ENCODE measurements at regions not wholly inside any gene's neighbourhood (a gene's known extent, or its start where the extent isn't known, plus 50 kb on each side); places are given as distances from the start of the nearest gene placed in this dataset.

GRCh38 chr7:15967551-15967950 is 281.1 kb upstream of the MEOX2 start:
- Histone ChIP-seq H3K27me3 (ENCODE audit: insufficient read depth, poor library complexity, severe bottlenecking) (no peaks in the 10 kb centered on the region), H3K4me1 (ENCODE audit: insufficient read depth, poor library complexity, severe bottlenecking) (no peaks in the 10 kb centered on the region), H3K27ac (ENCODE audit: poor library complexity, severe bottlenecking) (no peak overlapping the region), H3K9me3 (ENCODE audit: severe bottlenecking) (no peaks in the 10 kb centered on the region), H3K36me3 (ENCODE audit: low read depth) (no peaks in the 10 kb centered on the region), H3K4me3 (ENCODE audit: severe bottlenecking) (no peak overlapping the region)
- DNase-seq (ENCODE audit: low spot score) (no peak), ATAC-seq (ENCODE audit: low read depth) (no peak)
- no peak for TF ChIP-seq CTCF (IDR thresholded peaks at IDR 0.05; ENCODE audit: poor library complexity, severe bottlenecking)

GRCh38 chr7:15967121-15967520 is 280.6 kb upstream of the MEOX2 start:
- TF ChIP-seq CTCF (IDR thresholded peaks at IDR 0.05; ENCODE audit: poor library complexity, severe bottlenecking) = no peak
- Histone ChIP-seq H3K27me3 (ENCODE audit: insufficient read depth, poor library complexity, severe bottlenecking) (no peaks in the 10 kb centered on the region), H3K27ac (ENCODE audit: poor library complexity, severe bottlenecking) (no peak overlapping the region), H3K4me1 (ENCODE audit: insufficient read depth, poor library complexity, severe bottlenecking) (no peaks in the 10 kb centered on the region), H3K36me3 (ENCODE audit: low read depth) (no peaks in the 10 kb centered on the region), H3K9me3 (ENCODE audit: severe bottlenecking) (no peaks in the 10 kb centered on the region), H3K4me3 (ENCODE audit: severe bottlenecking) (no peak overlapping the region)
- no peak for DNase-seq (ENCODE audit: low spot score)
- ATAC-seq (ENCODE audit: low read depth) = no peak

GRCh38 chr7:15963206-15963605 is 276.7 kb upstream of the MEOX2 start:
- no peak for TF ChIP-seq CTCF (IDR thresholded peaks at IDR 0.05; ENCODE audit: poor library complexity, severe bottlenecking)
- no peaks in the 10 kb centered on the region for H3K4me1 ChIP-seq (ENCODE audit: insufficient read depth, poor library complexity, severe bottlenecking)
- no peak overlapping the region for H3K4me3 ChIP-seq (ENCODE audit: severe bottlenecking)
- no peak for DNase-seq (ENCODE audit: low spot score)
- no peak overlapping the region for H3K27ac ChIP-seq (ENCODE audit: poor library complexity, severe bottlenecking)
- no peaks in the 10 kb centered on the region for H3K36me3 ChIP-seq (ENCODE audit: low read depth)
- no peaks in the 10 kb centered on the region for H3K9me3 ChIP-seq (ENCODE audit: severe bottlenecking)
- no peak for ATAC-seq (ENCODE audit: low read depth)
- H3K27me3 ChIP-seq (ENCODE audit: insufficient read depth, poor library complexity, severe bottlenecking) = no peaks in the 10 kb centered on the region

- H3K27ac ChIP-seq (ENCODE audit: poor library complexity, severe bottlenecking) = no peak overlapping the region
- DNase-seq (ENCODE audit: low spot score) (no peak), ATAC-seq (ENCODE audit: low read depth) (no peak)
- H3K4me1 ChIP-seq (ENCODE audit: insufficient read depth, poor library complexity, severe bottlenecking) = no peaks in the 10 kb centered on the region
- no peaks in the 10 kb centered on the region for H3K27me3 ChIP-seq (ENCODE audit: insufficient read depth, poor library complexity, severe bottlenecking)
- no peak overlapping the region for H3K4me3 ChIP-seq (ENCODE audit: severe bottlenecking)
- no peak for TF ChIP-seq CTCF (IDR thresholded peaks at IDR 0.05; ENCODE audit: poor library complexity, severe bottlenecking)
- no peaks in the 10 kb centered on the region for H3K9me3 ChIP-seq (ENCODE audit: severe bottlenecking)
- no peaks in the 10 kb centered on the region for H3K36me3 ChIP-seq (ENCODE audit: low read depth)
Measured at GRCh38 chr7:15954671-15955354, 268.3 kb upstream of the MEOX2 start.

- Histone ChIP-seq H3K9me3 (ENCODE audit: severe bottlenecking) (no peaks in the 10 kb centered on the region), H3K36me3 (ENCODE audit: low read depth) (no peaks in the 10 kb centered on the region), H3K4me1 (ENCODE audit: insufficient read depth, poor library complexity, severe bottlenecking) (no peaks in the 10 kb centered on the region), H3K27ac (ENCODE audit: poor library complexity, severe bottlenecking) (no peak overlapping the region), H3K27me3 (ENCODE audit: insufficient read depth, poor library complexity, severe bottlenecking) (no peaks in the 10 kb centered on the region), H3K4me3 (ENCODE audit: severe bottlenecking) (no peak overlapping the region)
- DNase-seq (ENCODE audit: low spot score) (no peak), ATAC-seq (ENCODE audit: low read depth) (no peak)
- no peak for TF ChIP-seq CTCF (IDR thresholded peaks at IDR 0.05; ENCODE audit: poor library complexity, severe bottlenecking)
Measured at GRCh38 chr7:15950299-15950698, 263.8 kb upstream of the MEOX2 start.
